Stimulated activated CD4-positive, alpha-beta T cell treated with anti-CD3 and anti-CD28 coated beads, Interleukin-4, amount 100 ng/mL, for 48 hours (primary cell): ENCODE measurements at regions not wholly inside any gene's neighbourhood (a gene's known extent, or its start where the extent isn't known, plus 50 kb on each side); places are given as distances from the start of the nearest gene placed in this dataset.

Source experiments
- DNase-seq, 2 donors: peaks; one replicate each; pipeline ENCODE4 v3.0.0-alpha.2; 2020; ENCODE audit warnings: low read depth in 2 of 2

- no peak for DNase-seq
Measured at GRCh38 chr5:87051502-87052113, 216.1 kb upstream of the RASA1 start.

GRCh38 chr5:87053146-87053545 lies 214.5 kb upstream of the RASA1 start:
- DNase-seq: no peak

GRCh38 chr5:87054821-87055220 lies 212.9 kb upstream of the RASA1 start:
- no peak for DNase-seq

GRCh38 chr5:87061046-87061445 lies 206.6 kb upstream of the RASA1 start:
- DNase-seq: no peak

GRCh38 chr5:87069311-87069710 lies 198.4 kb upstream of the RASA1 start:
- no peak for DNase-seq

- no peak for DNase-seq
Measured at GRCh38 chr5:87069974-87070608, 197.6 kb upstream of the RASA1 start.

- no peak for DNase-seq
Measured at GRCh38 chr5:87074072-87074471, 193.6 kb upstream of the RASA1 start.

- DNase-seq: no peak
Measured at GRCh38 chr5:87074934-87075541, 192.6 kb upstream of the RASA1 start.

GRCh38 chr5:87076411-87076810 lies 191.3 kb upstream of the RASA1 start:
- DNase-seq: no peak

- DNase-seq: no peak
Measured at GRCh38 chr5:87076931-87077330, 190.8 kb upstream of the RASA1 start.

- no peak for DNase-seq
Measured at GRCh38 chr5:87079219-87079618, 188.5 kb upstream of the RASA1 start.

- DNase-seq: no peak
Measured at GRCh38 chr5:87081016-87081415, 186.7 kb upstream of the RASA1 start.

- DNase-seq: peak in 1 of 2 donors; percentile 10
Measured at GRCh38 chr5:87081511-87082372, 185.9 kb upstream of the RASA1 start.

GRCh38 chr5:87094347-87094746 lies 173.3 kb upstream of the RASA1 start:
- DNase-seq: no peak

- no peak for DNase-seq
Measured at GRCh38 chr5:87094833-87095232, 172.8 kb upstream of the RASA1 start.

GRCh38 chr5:87095787-87096186 lies 171.9 kb upstream of the RASA1 start:
- no peak for DNase-seq

- no peak for DNase-seq
Measured at GRCh38 chr5:87097664-87098063, 170.0 kb upstream of the RASA1 start.

GRCh38 chr5:87099291-87099839 lies 168.3 kb upstream of the RASA1 start:
- no peak for DNase-seq

GRCh38 chr5:87099968-87100367 lies 167.7 kb upstream of the RASA1 start:
- no peak for DNase-seq

- DNase-seq: no peak
Measured at GRCh38 chr5:87101321-87101720, 166.4 kb upstream of the RASA1 start.

- no peak for DNase-seq
Measured at GRCh38 chr5:87102841-87103240, 164.8 kb upstream of the RASA1 start.

- no peak for DNase-seq
Measured at GRCh38 chr5:87103616-87104287, 163.9 kb upstream of the RASA1 start.
